Activated CD4-positive, CD25-positive, alpha-beta regulatory T cell treated with anti-CD3 and anti-CD28 coated beads, Interleukin-2, amount 50 U/mL, for 72 hours (primary cell): ENCODE measurements at regions not wholly inside any gene's neighbourhood (a gene's known extent, or its start where the extent isn't known, plus 50 kb on each side); places are given as distances from the start of the nearest gene placed in this dataset.

ENCODE experiments used
- DNase-seq: peaks from one replicate; pipeline ENCODE4 v3.0.0; 2021

DNA sequence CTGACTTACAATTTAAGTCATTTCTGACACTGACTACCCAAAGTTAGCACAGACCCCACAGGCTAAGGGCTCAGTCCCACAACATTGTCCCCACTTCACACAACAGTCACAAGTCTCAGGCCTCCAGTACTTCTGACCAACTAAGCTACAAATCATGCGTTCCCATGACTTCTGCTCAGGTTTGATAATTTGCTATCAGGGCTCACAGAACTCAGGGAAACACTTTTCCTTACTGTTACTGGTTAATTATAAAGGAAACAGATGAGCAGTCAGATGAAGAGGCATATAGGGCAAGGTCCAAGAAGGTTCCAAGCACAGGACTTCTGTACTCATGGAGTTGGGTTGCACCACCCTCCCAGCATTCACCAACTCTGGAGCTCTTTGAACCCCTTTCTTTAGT lies 151.2 kb upstream of the TNR start:
- DNase-seq: no peak

DNA sequence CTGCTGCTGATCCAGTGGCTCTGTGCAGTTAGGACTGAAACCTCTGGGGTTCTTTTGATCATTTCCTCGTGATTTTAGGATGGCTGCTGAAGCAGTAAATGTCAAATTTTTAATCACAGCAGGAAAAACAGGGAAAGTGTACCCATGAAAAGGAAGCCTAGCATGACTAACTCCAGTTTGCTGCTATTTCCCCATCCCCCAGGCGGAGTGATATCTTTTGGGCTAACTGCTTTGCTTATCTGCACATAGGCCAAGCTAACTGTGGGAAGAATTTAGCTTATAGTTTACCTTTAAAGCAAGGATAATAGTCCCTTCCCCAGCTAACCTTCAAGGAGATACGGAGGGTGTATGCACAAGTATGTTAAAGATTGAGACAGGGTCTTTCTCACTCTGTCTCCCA lies 149.8 kb upstream of the TNR start:
- DNase-seq: no peak

DNA sequence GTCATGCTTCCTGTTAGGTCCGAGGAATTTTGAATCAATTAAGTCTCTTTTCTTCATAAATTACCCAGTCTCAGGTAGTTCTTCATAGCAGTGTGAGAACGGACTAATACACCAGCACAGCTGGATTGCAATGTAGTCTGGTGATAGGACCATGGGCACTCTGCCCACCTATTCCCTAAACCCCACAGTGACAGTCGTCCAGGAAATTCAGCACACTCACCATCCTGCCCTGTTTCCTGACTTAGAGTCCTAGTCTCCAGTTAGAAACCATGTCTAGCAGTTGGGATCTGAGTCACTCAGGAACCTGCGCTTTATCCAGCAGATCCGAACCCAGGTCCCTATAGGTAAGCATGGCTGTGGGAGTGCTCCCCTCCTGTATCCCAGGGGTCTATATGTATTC lies 149.3 kb upstream of the TNR start:
- DNase-seq: no peak

DNA sequence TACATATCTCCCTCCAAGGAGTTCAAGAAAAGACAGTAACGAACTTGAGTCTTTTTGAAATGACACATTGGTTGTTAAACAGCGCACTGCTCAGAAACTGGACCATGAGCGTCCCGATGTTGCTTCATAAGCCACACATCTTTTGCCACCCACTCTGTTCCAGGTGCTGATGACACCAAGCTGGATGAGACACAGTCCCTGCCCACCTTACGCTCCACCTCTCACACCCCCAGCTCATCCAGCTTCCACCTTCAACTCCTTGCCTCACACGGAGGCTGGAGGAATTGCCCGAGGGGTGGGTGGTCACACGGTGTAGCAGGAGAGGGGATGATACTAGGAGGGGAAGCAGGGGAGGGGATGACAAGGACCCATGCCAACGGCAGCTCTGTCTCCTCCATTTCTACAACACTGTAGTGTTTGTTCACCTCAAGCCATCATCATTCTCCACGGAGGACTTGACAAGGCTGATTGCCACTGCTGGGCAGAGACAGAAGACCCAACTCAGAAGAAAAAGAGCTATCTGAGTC lies 148.5 kb upstream of the TNR start:
- no peak for DNase-seq

DNA sequence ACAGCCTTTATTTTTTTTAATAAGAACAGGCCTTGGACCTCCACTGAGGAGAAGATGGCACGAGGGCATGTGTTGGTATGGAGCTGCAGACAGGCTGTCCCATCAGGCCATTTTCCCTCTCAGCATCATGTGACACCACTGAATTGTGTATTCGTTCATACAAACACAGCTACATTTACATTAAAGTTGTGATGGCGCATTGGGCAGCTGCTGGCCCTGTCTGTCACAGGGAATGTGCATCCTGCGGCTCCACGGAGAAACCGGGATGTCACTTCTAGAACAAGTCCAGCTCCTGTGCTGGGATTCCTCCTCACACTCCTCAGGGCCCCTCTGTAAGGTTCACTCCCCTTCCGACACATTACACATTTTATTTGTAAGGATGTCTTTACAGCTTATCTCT lies 147.6 kb upstream of the TNR start:
- no peak for DNase-seq

DNA sequence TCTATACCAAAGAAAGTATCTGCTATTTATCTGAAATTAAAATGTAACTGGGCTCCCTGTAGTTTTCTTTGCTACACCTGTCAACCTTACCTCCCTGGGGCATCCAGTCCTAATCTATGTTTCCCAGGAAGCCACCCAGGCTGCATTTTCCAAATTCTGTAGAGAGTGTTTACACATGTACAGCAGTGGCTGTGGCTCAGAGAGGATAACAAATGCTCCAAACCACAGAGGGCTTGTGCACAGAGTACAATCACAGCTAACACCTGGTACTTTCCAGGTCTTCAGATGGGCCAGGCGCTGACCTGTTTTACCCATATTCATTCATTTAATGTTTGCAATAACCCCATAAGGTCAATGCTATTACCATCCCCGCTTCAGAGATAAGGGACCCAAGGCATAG lies 146.5 kb upstream of the TNR start:
- DNase-seq: no peak

GRCh38 chr1:175888996-175889395 lies 145.6 kb upstream of the TNR start:
- no peak for DNase-seq

DNA sequence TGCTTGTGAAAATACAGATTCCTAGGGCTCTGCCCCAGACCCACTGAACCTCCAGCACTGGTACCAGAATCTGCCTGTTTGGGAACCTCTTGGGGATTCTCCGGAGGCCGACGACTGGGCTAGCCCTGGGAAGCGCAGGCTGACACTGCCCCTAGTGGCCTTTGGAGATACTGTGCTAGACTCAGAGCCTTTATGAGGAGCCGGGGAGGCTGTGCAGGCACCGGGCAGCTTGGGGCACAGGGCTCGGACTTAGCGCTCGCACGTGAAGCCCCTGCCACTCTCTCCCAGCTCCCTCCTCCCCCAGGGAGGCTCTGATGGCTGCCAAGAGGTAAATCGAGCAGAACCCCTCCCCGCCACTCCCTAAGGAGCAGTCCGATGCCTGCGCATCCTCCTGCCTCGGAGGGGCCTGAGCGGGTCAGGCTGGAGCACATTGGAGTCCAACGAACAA lies 144.6 kb upstream of the TNR start:
- no peak for DNase-seq

DNA sequence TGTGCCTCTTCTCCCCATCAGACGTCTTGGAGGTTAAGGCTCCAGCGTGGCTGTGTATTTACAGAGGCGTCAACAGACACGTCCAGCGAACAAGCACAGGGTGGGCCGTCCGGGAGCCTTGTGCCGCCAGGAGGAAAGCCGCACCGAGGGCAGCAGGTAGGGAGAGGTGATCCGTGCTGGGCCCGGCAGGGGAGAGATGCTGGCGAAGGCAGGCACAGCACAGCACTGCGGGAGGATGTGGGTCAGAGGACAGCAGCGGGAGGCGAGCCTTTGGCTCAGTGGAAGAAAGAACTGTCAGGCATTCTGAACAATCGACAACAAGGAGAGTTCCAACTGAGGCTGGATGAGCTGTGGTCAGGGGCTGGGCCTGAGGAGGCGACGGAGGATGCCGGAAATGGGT lies 144.1 kb upstream of the TNR start:
- DNase-seq: no peak

GRCh38 chr1:175885326-175885725 lies 141.9 kb upstream of the TNR start:
- no peak for DNase-seq

- DNase-seq: no peak
These were observed 141.0 kb upstream of the TNR start for GRCh38 chr1:175884369-175884768.

DNA sequence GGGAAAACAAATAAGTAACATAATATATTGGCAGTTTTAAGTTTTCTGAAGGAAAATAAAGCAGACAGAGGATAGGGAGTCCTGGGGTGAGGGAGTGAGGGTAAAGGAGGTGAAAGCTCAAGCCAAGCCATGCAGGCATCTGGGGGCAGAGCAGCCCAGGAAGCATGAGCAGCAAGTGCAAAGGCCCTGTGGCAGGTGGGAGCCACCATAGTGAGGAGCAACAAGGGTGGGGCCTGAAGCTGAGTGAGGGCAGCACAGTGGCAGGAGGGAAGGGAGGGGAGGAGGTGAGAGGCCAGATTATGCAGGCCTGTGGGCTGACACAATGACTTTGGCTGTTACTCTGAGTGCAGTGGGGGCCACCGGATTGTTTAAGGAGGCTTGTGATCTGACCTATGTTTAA lies 138.8 kb upstream of the TNR start:
- DNase-seq: no peak

DNA sequence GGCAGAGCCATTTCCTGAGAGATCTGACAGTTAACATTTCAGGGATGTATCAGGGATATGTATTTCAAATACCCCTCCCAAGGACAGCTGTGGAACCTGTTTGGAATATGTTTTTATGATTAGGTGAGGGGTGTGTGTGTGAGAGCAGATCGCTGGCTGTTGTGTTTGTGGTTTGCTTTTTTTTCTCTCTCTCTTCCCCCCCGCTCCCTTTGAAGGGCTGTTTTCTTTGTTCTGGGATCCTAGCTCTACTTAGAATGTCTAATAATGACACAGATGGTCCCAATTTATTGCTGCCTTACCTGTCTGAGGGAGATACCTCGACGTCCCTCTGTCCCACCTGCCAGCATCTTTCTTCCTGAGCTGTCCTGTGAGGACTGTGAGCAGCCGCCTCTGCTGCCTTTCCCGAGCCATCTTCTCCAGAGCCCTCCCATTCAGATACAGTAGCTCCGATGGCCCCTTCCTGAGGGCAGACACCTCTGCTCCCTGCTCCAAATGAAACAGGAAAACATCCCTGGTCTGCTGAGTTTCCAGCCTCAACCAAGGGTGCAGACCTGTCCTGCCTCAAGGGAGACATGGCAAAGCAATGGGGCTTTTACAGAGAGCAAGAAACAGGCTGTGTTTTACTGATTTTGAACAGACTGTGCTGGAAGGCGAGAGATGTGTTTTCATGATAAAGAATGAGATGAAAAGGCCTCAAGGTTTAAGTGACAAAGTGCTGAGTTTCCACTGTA lies 138.0 kb upstream of the TNR start:
- DNase-seq: no peak

GRCh38 chr1:175878775-175879174 lies 135.4 kb upstream of the TNR start:
- DNase-seq: no peak

GRCh38 chr1:175877939-175878737 lies 134.7 kb upstream of the TNR start:
- no peak for DNase-seq

GRCh38 chr1:175875556-175875955 lies 132.2 kb upstream of the TNR start:
- DNase-seq: no peak

- DNase-seq: no peak
These were observed 130.7 kb upstream of the TNR start for GRCh38 chr1:175874081-175874480.

DNA sequence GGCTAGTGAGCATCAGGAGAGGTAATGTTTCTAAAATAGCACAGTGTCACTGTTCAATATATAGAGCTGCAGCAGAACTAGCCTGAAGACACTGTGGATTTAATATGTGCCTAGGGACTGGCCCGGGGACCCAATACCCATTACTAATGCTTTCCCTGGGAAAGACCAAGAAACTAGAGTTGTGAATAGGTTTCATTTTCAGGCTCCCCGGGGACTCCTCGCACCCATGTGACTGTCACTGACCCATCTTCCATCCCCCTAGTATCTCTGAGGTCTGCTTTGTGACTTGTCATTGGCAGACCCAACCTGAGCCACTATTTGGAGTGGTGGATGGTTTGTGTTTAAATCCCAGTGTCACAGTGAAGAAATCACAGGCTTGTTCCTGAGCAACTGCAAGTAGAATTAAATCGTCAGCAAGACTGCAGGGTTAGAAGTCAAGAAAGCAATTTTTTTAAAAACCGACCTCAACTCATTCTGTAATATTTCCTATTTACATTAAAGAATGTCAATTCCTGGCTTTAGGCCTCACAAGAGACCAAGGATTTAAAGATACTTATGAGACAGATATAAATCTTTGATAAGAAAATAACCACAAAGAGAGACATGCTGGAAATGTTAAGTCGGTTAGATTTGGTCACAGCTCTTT lies 130.0 kb upstream of the TNR start:
- DNase-seq: no peak

DNA sequence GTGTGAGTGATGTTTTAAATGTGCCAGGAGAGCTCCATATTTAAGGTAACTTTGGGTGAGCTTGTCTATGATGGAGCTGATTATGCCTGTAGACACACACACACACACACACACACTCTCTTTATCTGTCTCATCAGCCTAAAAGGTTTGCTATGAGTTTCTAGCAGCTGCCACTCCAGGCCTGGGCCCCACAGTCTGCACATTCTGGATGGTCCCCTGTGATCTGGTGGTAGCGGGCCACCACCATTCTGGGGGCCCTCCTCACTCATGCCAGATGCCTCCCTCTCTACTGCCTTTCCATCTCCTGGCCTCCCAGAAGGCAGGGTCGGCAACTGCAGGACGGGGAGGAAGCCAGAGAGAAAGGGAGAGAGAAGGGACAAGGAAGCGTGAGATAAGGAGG lies 129.2 kb upstream of the TNR start:
- DNase-seq: no peak

GRCh38 chr1:175871647-175872046 lies 128.3 kb upstream of the TNR start:
- no peak for DNase-seq

DNA sequence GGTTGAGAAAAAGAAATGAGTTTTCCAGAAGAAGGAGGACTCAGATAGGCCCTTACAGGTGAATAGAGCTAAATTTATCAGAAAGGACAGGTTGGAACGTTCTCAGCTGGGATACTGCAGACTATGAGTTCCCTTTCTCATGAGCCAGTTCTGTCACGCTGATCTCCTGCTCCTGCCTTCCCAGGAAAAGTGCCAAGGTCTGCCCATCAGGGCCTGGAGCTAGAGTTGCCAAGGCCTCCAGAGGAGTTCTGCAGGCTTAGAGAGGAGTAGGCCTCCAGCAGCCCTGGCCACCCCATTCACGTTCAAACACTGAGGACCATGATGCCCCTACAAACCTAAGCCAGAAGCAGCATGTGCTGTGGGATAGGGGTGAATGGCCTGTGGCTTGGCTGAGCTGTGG lies 126.8 kb upstream of the TNR start:
- no peak for DNase-seq

- no peak for DNase-seq
These were observed 123.4 kb upstream of the TNR start for GRCh38 chr1:175866776-175867175.

DNA sequence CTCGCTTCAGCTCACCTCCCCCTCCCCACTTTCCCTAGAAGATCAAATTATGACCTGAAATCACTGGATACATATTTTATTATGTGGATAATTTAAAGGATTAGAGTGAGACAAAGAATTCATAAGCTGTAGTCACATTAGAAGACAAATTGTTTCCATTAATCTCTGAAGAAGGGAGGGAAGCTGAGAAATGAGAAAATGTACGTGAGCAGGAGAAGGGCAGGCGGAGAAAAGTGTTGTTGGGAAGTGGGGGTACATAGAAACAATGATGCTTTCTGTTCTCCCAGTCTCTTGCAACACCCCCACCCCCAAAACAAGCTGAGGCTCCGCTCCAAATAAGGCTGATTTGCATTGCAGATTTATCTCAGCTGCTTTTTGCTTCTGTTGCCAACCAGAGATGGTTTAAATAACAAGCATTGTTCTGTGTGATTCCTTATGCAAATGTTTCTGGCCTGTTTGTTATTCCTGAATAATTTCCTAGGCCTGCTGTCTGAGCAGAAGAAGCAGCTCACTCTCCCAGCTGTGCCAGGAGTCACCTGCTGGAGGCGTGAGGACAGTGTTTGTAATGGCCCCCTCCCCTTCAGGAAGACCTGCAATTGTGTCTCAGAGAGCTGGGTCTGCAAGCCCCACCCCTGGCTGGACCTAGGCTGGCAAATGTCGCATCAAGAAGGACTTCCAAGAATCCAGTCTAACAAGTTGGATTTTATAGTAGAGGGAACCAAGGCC lies 121.8 kb upstream of the TNR start:
- DNase-seq: no peak
